ENCODE measurements at regions not wholly inside any gene's neighbourhood (a gene's known extent, or its start where the extent isn't known, plus 50 kb on each side); places are given as distances from the start of the nearest gene placed in this dataset.

DNA sequence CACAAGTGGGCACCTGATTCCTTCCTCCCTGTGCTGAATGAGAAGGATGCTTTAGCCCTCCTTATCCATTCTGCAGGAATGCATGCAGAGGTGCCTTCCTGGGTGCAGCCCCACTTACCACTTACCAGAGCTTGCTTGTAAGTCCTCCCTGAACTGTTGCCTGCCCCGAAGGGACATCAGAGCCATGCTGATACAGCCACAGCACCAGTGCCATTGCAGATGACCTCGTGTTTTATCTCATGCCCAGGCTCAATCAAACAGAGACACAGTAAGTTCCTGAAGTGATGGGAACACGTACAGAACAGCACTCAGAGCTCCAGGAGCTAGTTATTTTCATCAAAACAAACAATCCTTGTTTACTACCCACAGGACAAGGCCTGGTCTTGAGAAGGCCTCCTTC is 81.9 kb downstream of the ATP1A1 start:
- TF ChIP-seq ZFX (IDR thresholded peaks at IDR 0.05) (no peak), CTCF (conservative IDR thresholded peaks at IDR 0.05) (no peak)

DNA sequence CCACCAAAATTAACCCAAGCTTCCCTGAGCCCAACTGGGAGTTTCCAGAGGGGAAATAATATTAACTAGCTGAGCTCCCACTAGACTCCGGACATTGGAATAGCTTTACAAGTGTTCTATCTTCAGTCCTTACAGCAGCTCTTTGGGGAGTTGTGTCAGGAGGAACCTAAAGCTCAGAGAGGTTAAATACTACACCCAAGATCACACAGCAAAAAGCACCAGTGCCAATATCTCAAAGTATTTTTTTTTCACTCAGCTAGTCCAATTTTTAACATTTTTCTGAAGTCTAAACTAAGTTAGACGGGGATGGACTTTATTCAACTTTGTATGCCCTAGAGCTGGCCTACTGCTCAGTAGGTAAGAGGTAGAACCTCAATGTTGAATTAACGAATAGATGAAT is 82.5 kb downstream of the ATP1A1 start:
- H3K27ac ChIP-seq = no peak overlapping the region
- no peak for TF ChIP-seq ZFX (IDR thresholded peaks at IDR 0.05)
- no peak for TF ChIP-seq CTCF (conservative IDR thresholded peaks at IDR 0.05)

More for the DNA sequence above, 81.9 kb downstream of the ATP1A1 start:
- peak overlapping the region; percentile 67 for H3K27ac ChIP-seq

DNA sequence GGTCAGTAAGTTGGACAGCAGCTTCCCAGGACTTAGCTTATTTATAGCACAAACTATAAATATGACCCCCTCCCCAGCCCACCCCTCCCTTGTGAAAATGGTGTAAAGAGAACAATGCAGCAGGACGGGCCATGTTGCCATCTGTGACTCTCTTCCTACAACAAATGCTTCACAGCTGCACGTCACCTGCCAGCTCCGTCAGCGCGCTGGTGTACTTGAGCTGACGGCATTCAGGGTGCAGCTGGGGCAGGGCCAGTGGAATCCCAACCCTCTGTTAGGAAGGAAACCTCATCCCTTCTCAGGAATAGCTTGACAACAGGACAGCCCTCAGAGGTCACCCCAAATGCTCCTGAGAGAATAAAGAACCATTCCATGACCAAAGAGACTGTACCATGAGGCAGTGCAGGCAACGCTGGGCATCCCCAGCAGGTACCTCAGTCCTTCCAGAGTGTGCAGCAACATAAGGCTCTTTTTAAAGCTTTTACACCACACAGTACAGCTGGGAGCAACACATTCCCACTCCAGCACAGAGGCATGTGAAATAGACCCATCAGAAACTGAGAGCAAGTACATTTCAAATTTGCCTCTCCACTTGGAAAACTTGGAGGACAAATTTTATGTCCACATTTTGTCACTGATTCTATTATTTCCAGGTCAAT is 85.0 kb downstream of the ATP1A1 start:
- H3K27ac ChIP-seq = no peak overlapping the region
- TF ChIP-seq CTCF (conservative IDR thresholded peaks at IDR 0.05) (no peak), ZFX (IDR thresholded peaks at IDR 0.05) (no peak)

DNA sequence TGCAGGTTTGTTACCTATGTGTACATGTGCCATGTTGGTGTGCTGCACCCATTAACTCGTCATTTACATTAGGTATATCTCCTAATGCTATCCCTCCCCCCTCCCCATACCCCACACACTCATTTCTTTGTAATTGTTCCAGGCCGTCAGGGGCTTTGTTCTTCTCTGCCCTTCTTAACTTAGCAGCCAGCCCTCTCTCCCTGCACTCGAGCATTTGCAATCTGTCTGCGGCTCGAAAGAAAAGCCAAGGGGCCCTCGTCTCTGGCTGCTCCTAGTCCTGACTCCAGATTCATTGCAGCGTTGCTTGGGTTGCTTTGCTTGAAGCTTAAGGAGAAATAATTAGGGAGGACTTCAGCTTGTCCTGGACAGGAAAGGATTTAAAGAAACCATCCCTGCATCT is 85.7 kb downstream of the ATP1A1 start:
- no peak for TF ChIP-seq CTCF (conservative IDR thresholded peaks at IDR 0.05)
- TF ChIP-seq ZFX (IDR thresholded peaks at IDR 0.05) = no peak
- H3K27ac ChIP-seq = no peak overlapping the region

DNA sequence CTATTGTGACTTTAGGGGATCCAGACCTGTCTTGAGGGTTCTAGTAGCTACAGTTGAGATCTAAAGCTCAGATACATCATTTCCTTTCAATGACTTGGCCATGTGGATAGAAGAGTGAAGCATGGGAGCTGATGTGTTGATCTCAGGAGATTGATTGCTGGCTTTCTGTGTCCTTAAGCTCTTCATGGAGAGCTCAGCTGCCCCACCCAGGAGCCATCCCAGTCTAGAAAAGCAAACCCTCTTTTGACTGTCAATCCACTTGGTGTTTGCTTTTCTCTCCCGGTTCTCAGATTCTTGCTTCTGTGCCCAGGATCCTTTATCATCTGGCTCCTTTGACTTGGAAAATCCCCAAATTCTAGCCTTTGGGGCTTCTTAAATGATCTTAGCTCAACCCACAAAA is 87.2 kb downstream of the ATP1A1 start:
- H3K27ac ChIP-seq = no peak overlapping the region
- no peak for TF ChIP-seq CTCF (conservative IDR thresholded peaks at IDR 0.05)

GRCh38 chr1:116460783-116461376 is 87.8 kb downstream of the ATP1A1 start:
- no peak for TF ChIP-seq ZFX (IDR thresholded peaks at IDR 0.05)
- no peak for TF ChIP-seq CTCF (conservative IDR thresholded peaks at IDR 0.05)
- H3K27ac ChIP-seq = no peak overlapping the region

- TF ChIP-seq CTCF (conservative IDR thresholded peaks at IDR 0.05) (no peak), ZFX (IDR thresholded peaks at IDR 0.05) (no peak)
Observed at GRCh38 chr1:116461723-116462122, 88.7 kb downstream of the ATP1A1 start.

More at GRCh38 chr1:116461723-116462122, 88.7 kb downstream of the ATP1A1 start:
- H3K27ac ChIP-seq = no peak overlapping the region
